ENCODE measurements at regions not wholly inside any gene's neighbourhood (a gene's known extent, or its start where the extent isn't known, plus 50 kb on each side); places are given as distances from the start of the nearest gene placed in this dataset.
"Not testable (repeated sequence)": the region's sequence is repeated elsewhere in the genome, so short reads cannot be mapped to it uniquely, and the experiment has no call there.

GRCh38 chr12:60568914-60569313, 973.1 kb downstream of the SLC16A7 start:
- Histone ChIP-seq H3K4me2 (ENCODE audit: control insufficient read depth, extremely low read depth, insufficient read depth, low read depth, low read length) (no peak overlapping the region), H3K27me3 (ENCODE audit: control insufficient read depth, extremely low read depth, insufficient read depth, low read length) (no peaks in the 10 kb centered on the region), H3K4me1 (ENCODE audit: control insufficient read depth, extremely low read depth, insufficient read depth, low read length) (no peaks in the 10 kb centered on the region), H2AFZ (ENCODE audit: control insufficient read depth, low read length) (no peak overlapping the region), H3K9me1 (ENCODE audit: control insufficient read depth, extremely low read depth, insufficient read depth, low read length) (no peaks in the 10 kb centered on the region), H3K36me3 (ENCODE audit: control insufficient read depth in 2 of 2, extremely low read depth in 1 of 2, insufficient read depth in 2 of 2, low read length in 2 of 2) (no peaks in the 10 kb centered on the region), H3K9ac (ENCODE audit: control insufficient read depth, extremely low read depth, insufficient read depth, low read length) (no peak overlapping the region), H3K79me2 (ENCODE audit: control insufficient read depth, insufficient read depth, low read length) (no peaks in the 10 kb centered on the region), H3K9me3 (ENCODE audit: control insufficient read depth, low read depth, low read length) (peaks cover 2% of the 10 kb centered on the region), H3K4me3 (ENCODE audit: control insufficient read depth in 2 of 3, extremely low read depth in 1 of 3, insufficient read depth in 2 of 3, low read depth in 1 of 3, low read length in 3 of 3) (no peak overlapping the region), H4K20me1 (ENCODE audit: control insufficient read depth, extremely low read depth, insufficient read depth, low read length) (no peaks in the 10 kb centered on the region), H3K27ac (ENCODE audit: control insufficient read depth, insufficient read depth, low read length) (no peak overlapping the region)
- DNase-seq (ENCODE audit: low read depth, low spot score) (no peak), FAIRE-seq (no peak)
- dilution Hi-C loops (cut with MboI; ENCODE audit: extremely low pct_ligation_motif_present, low sequenced_read_pairs) = no loop called here
- TF ChIP-seq EZH2 (IDR thresholded peaks at IDR 0.05; ENCODE audit: low read length) (no peak), CTCF (optimal IDR thresholded peaks at IDR 0.05 in 1 of 3, IDR thresholded peaks at IDR 0.05 in 1 of 3, conservative IDR thresholded peaks at IDR 0.05 in 1 of 3; ENCODE audit: extremely low read depth in 1 of 3, insufficient read depth in 2 of 3, low read length in 3 of 3) (no peak)

- H3K27ac ChIP-seq (ENCODE audit: control insufficient read depth, insufficient read depth, low read length) = no peak overlapping the region
- DNase-seq (ENCODE audit: low read depth, low spot score) (no peak), FAIRE-seq (no peak)
- no peak overlapping the region for H3K4me2 ChIP-seq (ENCODE audit: control insufficient read depth, extremely low read depth, insufficient read depth, low read depth, low read length)
- H4K20me1 ChIP-seq (ENCODE audit: control insufficient read depth, extremely low read depth, insufficient read depth, low read length) = no peaks in the 10 kb centered on the region
- no peaks in the 10 kb centered on the region for H3K36me3 ChIP-seq (ENCODE audit: control insufficient read depth in 2 of 2, extremely low read depth in 1 of 2, insufficient read depth in 2 of 2, low read length in 2 of 2)
- H3K9ac ChIP-seq (ENCODE audit: control insufficient read depth, extremely low read depth, insufficient read depth, low read length) = no peak overlapping the region
- no peaks in the 10 kb centered on the region for H3K79me2 ChIP-seq (ENCODE audit: control insufficient read depth, insufficient read depth, low read length)
- no peak overlapping the region for H2AFZ ChIP-seq (ENCODE audit: control insufficient read depth, low read length)
- no peaks in the 10 kb centered on the region for H3K9me3 ChIP-seq (ENCODE audit: control insufficient read depth, low read depth, low read length)
- H3K4me3 ChIP-seq (ENCODE audit: control insufficient read depth in 2 of 3, extremely low read depth in 1 of 3, insufficient read depth in 2 of 3, low read depth in 1 of 3, low read length in 3 of 3) = no peak overlapping the region
- no peaks in the 10 kb centered on the region for H3K27me3 ChIP-seq (ENCODE audit: control insufficient read depth, extremely low read depth, insufficient read depth, low read length)
- TF ChIP-seq CTCF (optimal IDR thresholded peaks at IDR 0.05 in 1 of 3, IDR thresholded peaks at IDR 0.05 in 1 of 3, conservative IDR thresholded peaks at IDR 0.05 in 1 of 3; ENCODE audit: extremely low read depth in 1 of 3, insufficient read depth in 2 of 3, low read length in 3 of 3) (no peak), EZH2 (IDR thresholded peaks at IDR 0.05; ENCODE audit: low read length) (no peak)
- H3K9me1 ChIP-seq (ENCODE audit: control insufficient read depth, extremely low read depth, insufficient read depth, low read length) = no peaks in the 10 kb centered on the region
- dilution Hi-C loops (cut with MboI; ENCODE audit: extremely low pct_ligation_motif_present, low sequenced_read_pairs) = no loop called here
- H3K4me1 ChIP-seq (ENCODE audit: control insufficient read depth, extremely low read depth, insufficient read depth, low read length) = no peaks in the 10 kb centered on the region
Observed at GRCh38 chr12:60577607-60578006, 981.8 kb downstream of the SLC16A7 start.

GRCh38 chr12:60587664-60588063, 991.8 kb downstream of the SLC16A7 start:
- dilution Hi-C loops (cut with MboI; ENCODE audit: extremely low pct_ligation_motif_present, low sequenced_read_pairs); H3K36me3 ChIP-seq (ENCODE audit: control insufficient read depth in 2 of 2, extremely low read depth in 1 of 2, insufficient read depth in 2 of 2, low read length in 2 of 2); H3K9me1 ChIP-seq (ENCODE audit: control insufficient read depth, extremely low read depth, insufficient read depth, low read length); H3K27me3 ChIP-seq (ENCODE audit: control insufficient read depth, extremely low read depth, insufficient read depth, low read length); H3K4me1 ChIP-seq (ENCODE audit: control insufficient read depth, extremely low read depth, insufficient read depth, low read length); FAIRE-seq; H3K4me3 ChIP-seq (ENCODE audit: control insufficient read depth in 2 of 3, extremely low read depth in 1 of 3, insufficient read depth in 2 of 3, low read depth in 1 of 3, low read length in 3 of 3); H3K4me2 ChIP-seq (ENCODE audit: control insufficient read depth, extremely low read depth, insufficient read depth, low read depth, low read length); H2AFZ ChIP-seq (ENCODE audit: control insufficient read depth, low read length); H3K9me3 ChIP-seq (ENCODE audit: control insufficient read depth, low read depth, low read length); H3K9ac ChIP-seq (ENCODE audit: control insufficient read depth, extremely low read depth, insufficient read depth, low read length); DNase-seq (ENCODE audit: low read depth, low spot score); H4K20me1 ChIP-seq (ENCODE audit: control insufficient read depth, extremely low read depth, insufficient read depth, low read length); H3K27ac ChIP-seq (ENCODE audit: control insufficient read depth, insufficient read depth, low read length); H3K79me2 ChIP-seq (ENCODE audit: control insufficient read depth, insufficient read depth, low read length): not testable (repeated sequence)
